Naive thymus-derived CD4-positive, alpha-beta T cell (primary cell): ENCODE measurements at regions not wholly inside any gene's neighbourhood (a gene's known extent, or its start where the extent isn't known, plus 50 kb on each side); places are given as distances from the start of the nearest gene placed in this dataset.

Experiments used
- ATAC-seq: fragments of 150-1000 bp; cut with Tn5 transposase; 2 replicates; pipeline ENCODE4 v1.10.0; 2021; ENCODE audit warnings: mild to moderate bottlenecking, moderate library complexity
- CTCF ChIA-PET: fragments of 350-600 bp; sonication (Branson Sonifier 250); formaldehyde crosslinking; loops from one replicate; lab custom pipeline; 2021; ENCODE audit warnings: antibody characterized with exemption; lab: Charles Lee
- POLR2A ChIA-PET: fragments of 350-600 bp; sonication (Branson Sonifier 250); formaldehyde crosslinking; loops from one replicate; lab custom pipeline; 2021; ENCODE audit warnings: antibody characterized with exemption, inconsistent platforms; lab: Charles Lee
- DNase-seq, 9 donors: peaks; one replicate each; pipeline versions ENCODE4 v3.0.0 to v3.0.0-alpha.2; 2020 to 2022; ENCODE audit warnings: mixed read lengths in 1 of 9
- H3K27ac ChIP-seq: one replicate; pipeline ENCODE4 v1.7.0; 2013; ENCODE audit warnings: mild to moderate bottlenecking, low read depth, low read length, moderate library complexity
- H3K27me3 ChIP-seq, 2 donors: one replicate each; pipeline ENCODE4 v1.7.0; 2013; ENCODE audit warnings: low read length in 2 of 2, mild to moderate bottlenecking in 2 of 2, moderate library complexity in 2 of 2; ENCODE audit not compliant: control insufficient read depth in 2 of 2, insufficient read depth in 2 of 2
- H3K36me3 ChIP-seq, 3 experiments: 1 replicate in 2 of 3; 2 replicates in 1 of 3; pipeline ENCODE4 v1.7.0; 2013; ENCODE audit warnings: low read length in 3 of 3, mild to moderate bottlenecking in 3 of 3, moderate library complexity in 1 of 3; ENCODE audit not compliant: insufficient read depth in 3 of 3, control insufficient read depth in 2 of 3
- H3K4me1 ChIP-seq, 2 donors: one replicate each; pipeline ENCODE4 v1.7.0; 2013; ENCODE audit warnings: low read length in 2 of 2, mild to moderate bottlenecking in 2 of 2, moderate library complexity in 1 of 2; ENCODE audit not compliant: control insufficient read depth in 2 of 2, insufficient read depth in 2 of 2
- H3K4me3 ChIP-seq: 2 replicates; pipeline ENCODE4 v1.7.0; 2013; ENCODE audit warnings: mild to moderate bottlenecking, low read length
- H3K9me3 ChIP-seq, 3 experiments: 1 replicate in 2 of 3; 2 replicates in 1 of 3; pipeline ENCODE4 v1.7.0; 2013; ENCODE audit warnings: low read length in 3 of 3; ENCODE audit not compliant: control insufficient read depth in 2 of 3
- H3K27ac Mint-ChIP-seq, 9 donors: one replicate each; pipeline ENCODE4 v1.8.0; 2020 to 2022; ENCODE audit warnings: mixed read lengths in 9 of 9, mild to moderate bottlenecking in 8 of 9, moderate library complexity in 5 of 9, inconsistent platforms in 2 of 9
- H3K27me3 Mint-ChIP-seq, 5 donors: one replicate each; pipeline ENCODE4 v1.8.0; 2021 to 2022; ENCODE audit warnings: mixed read lengths in 5 of 5, mild to moderate bottlenecking in 1 of 5
- H3K36me3 Mint-ChIP-seq, 5 donors: one replicate each; pipeline ENCODE4 v1.8.0; 2020 to 2022; ENCODE audit warnings: mixed read lengths in 5 of 5, mild to moderate bottlenecking in 3 of 5, inconsistent platforms in 1 of 5
- H3K4me1 Mint-ChIP-seq, 7 donors: one replicate each; pipeline ENCODE4 v1.8.0; 2020 to 2022; ENCODE audit warnings: mixed read lengths in 7 of 7, mild to moderate bottlenecking in 3 of 7, inconsistent platforms in 1 of 7
- H3K4me3 Mint-ChIP-seq, 10 donors: one replicate each; pipeline ENCODE4 v1.8.0; 2020 to 2022; ENCODE audit warnings: mild to moderate bottlenecking in 10 of 10, mixed read lengths in 10 of 10, moderate library complexity in 6 of 10, inconsistent platforms in 2 of 10
- H3K9me3 Mint-ChIP-seq, 11 donors: one replicate each; pipeline ENCODE4 v1.8.0; 2020 to 2022; ENCODE audit warnings: mixed read lengths in 11 of 11, mild to moderate bottlenecking in 4 of 11, inconsistent platforms in 1 of 11, moderate library complexity in 1 of 11
- intact Hi-C, 2 donors: fragments of 100-400 bp; cut with micrococcal nuclease; formaldehyde crosslinking; loops; one replicate each; pipeline ENCODE4 v1.15.1; 2023

- Mint-ChIP-seq H3K27me3 (no peaks in the 10 kb centered on the region), H3K4me1 (peaks cover 0 to 42% (median 29%) of the 10 kb centered on the region in 7 donors), H3K4me3 (no peak overlapping the region), H3K9me3 (no peaks in the 10 kb centered on the region), H3K36me3 (peaks cover 2 to 34% (median 20%) of the 10 kb centered on the region in 5 donors), H3K27ac (no peak overlapping the region)
- Histone ChIP-seq H3K36me3 (peaks cover 0 to 66% (median 9%) of the 10 kb centered on the region in 3 experiments), H3K27ac (no peak overlapping the region), H3K9me3 (no peaks in the 10 kb centered on the region), H3K4me3 (no peak overlapping the region), H3K27me3 (no peaks in the 10 kb centered on the region), H3K4me1 (peaks cover 0 to 2% of the 10 kb centered on the region in 2 donors)
- ChIA-PET CTCF (no interaction called here), POLR2A (no interaction called here)
- no peak for DNase-seq
- intact Hi-C loops, result no loop called here
- ATAC-seq, result no peak
These were observed 122.2 kb downstream of the NCOR2 start for GRCh38 chr12:124445121-124445718.

GRCh38 chr12:124443931-124444712 is 123.3 kb downstream of the NCOR2 start:
- POLR2A ChIA-PET, result no interaction called here
- Mint-ChIP-seq H3K27ac (peak overlapping the region in 7 of 9 donors; percentile 8 to 85 (median 51)), H3K27me3 (no peaks in the 10 kb centered on the region), H3K4me3 (no peak overlapping the region), H3K4me1 (peaks cover 0 to 33% (median 21%) of the 10 kb centered on the region in 7 donors), H3K9me3 (no peaks in the 10 kb centered on the region), H3K36me3 (peaks cover 2 to 33% (median 20%) of the 10 kb centered on the region in 5 donors)
- no peaks in the 10 kb centered on the region for H3K9me3 ChIP-seq
- CTCF ChIA-PET, result no interaction called here
- H3K27ac ChIP-seq, result no peak overlapping the region
- DNase-seq (no peak), ATAC-seq (no peak)
- peaks cover 0 to 67% (median 9%) of the 10 kb centered on the region in 3 experiments for H3K36me3 ChIP-seq
- no peaks in the 10 kb centered on the region for H3K27me3 ChIP-seq
- intact Hi-C loops, result no loop called here
- no peak overlapping the region for H3K4me3 ChIP-seq
- H3K4me1 ChIP-seq, result peaks cover 0 to 5% of the 10 kb centered on the region in 2 donors

DNA sequence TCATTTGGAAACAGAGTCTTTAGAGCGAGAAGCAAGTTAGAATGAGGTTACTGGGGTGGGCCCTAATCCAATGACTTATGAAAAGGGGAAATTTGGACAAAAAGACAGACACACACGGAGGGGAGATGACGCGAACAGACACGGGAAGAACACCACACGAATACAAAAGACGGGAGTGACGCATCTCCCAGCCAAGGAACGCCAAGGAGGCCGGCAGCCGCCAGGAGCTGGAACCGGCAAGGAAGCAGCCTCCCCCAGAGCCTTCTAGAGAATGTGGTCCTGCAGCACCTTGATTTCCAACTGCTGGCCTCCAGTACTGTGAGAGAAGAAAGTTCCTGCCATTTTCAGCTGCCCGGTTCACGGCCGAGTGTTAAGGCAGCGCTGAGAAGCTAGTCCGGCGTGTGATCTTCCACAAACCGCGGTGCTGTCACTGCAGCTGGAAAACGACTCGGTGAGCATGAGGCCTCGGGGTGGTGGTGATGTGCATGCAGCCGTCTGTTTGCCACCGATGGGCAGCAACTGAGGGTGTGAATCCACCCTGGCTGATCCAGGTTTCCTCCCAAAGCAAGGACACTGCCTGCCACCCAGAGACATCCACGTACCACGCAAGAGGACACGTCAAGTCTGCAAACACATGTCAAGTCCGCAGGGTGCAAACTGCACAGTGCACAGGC is 124.5 kb downstream of the NCOR2 start:
- no peak overlapping the region for H3K27ac Mint-ChIP-seq
- peaks cover 0 to 10% of the 10 kb centered on the region in 2 donors for H3K4me1 ChIP-seq
- ChIA-PET CTCF (no interaction called here), POLR2A (no interaction called here)
- intact Hi-C loops, result no loop called here
- DNase-seq (no peak), ATAC-seq (no peak)
- H3K36me3 Mint-ChIP-seq, result peaks cover 2 to 28% (median 20%) of the 10 kb centered on the region in 5 donors
- no peak overlapping the region for H3K27ac ChIP-seq
- H3K4me3 ChIP-seq, result no peak overlapping the region
- no peak overlapping the region for H3K4me3 Mint-ChIP-seq
- peaks cover 0 to 25% (median 15%) of the 10 kb centered on the region in 7 donors for H3K4me1 Mint-ChIP-seq
- peaks cover 0 to 67% (median 3%) of the 10 kb centered on the region in 3 experiments for H3K36me3 ChIP-seq
- no peaks in the 10 kb centered on the region for H3K9me3 ChIP-seq
- H3K27me3 Mint-ChIP-seq, result no peaks in the 10 kb centered on the region
- no peaks in the 10 kb centered on the region for H3K9me3 Mint-ChIP-seq
- no peaks in the 10 kb centered on the region for H3K27me3 ChIP-seq

DNA sequence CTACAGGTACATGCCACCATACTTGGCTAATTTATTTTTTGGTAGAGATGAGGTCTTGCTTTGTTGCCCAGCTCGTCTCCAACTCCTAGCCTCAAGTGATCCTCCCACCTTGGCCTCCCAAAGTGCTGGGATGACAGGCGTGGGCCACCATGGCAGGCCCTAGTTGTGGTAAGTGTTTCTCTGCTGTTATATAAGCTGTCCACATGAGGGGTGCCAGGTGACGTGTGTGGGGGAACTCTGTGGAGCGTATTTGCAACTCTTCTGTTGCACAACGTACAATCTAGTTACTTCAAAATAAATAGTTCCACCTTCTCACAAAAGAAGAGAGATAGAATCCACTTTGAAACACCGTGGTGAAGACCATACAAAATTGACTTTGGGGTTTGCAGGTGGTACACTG is 125.1 kb downstream of the NCOR2 start:
- ChIA-PET POLR2A (no interaction called here), CTCF (no interaction called here)
- no peaks in the 10 kb centered on the region for H3K27me3 ChIP-seq
- Mint-ChIP-seq H3K27ac (peak overlapping the region in 2 of 9 donors; percentile 64 to 72), H3K9me3 (no peaks in the 10 kb centered on the region), H3K4me1 (peaks cover 0 to 27% (median 15%) of the 10 kb centered on the region in 7 donors), H3K4me3 (no peak overlapping the region), H3K27me3 (no peaks in the 10 kb centered on the region), H3K36me3 (peaks cover 2 to 28% (median 20%) of the 10 kb centered on the region in 5 donors)
- no peaks in the 10 kb centered on the region for H3K9me3 ChIP-seq
- ATAC-seq, result no peak
- H3K27ac ChIP-seq, result no peak overlapping the region
- DNase-seq, result no peak
- intact Hi-C loops, result no loop called here
- peaks cover 0 to 67% (median 0%) of the 10 kb centered on the region in 3 experiments for H3K36me3 ChIP-seq
- no peak overlapping the region for H3K4me3 ChIP-seq
- H3K4me1 ChIP-seq, result peaks cover 0 to 10% of the 10 kb centered on the region in 2 donors

GRCh38 chr12:124441443-124442194 is 125.8 kb downstream of the NCOR2 start:
- H3K27ac Mint-ChIP-seq, result peak overlapping the region in 5 of 9 donors; percentile 13 to 72 (median 64)
- H3K9me3 Mint-ChIP-seq, result no peaks in the 10 kb centered on the region
- Histone ChIP-seq H3K4me1 (peaks cover 0 to 10% of the 10 kb centered on the region in 2 donors), H3K27ac (no peak overlapping the region), H3K27me3 (no peaks in the 10 kb centered on the region), H3K9me3 (no peaks in the 10 kb centered on the region), H3K36me3 (peaks cover 0 to 71% (median 0%) of the 10 kb centered on the region in 3 experiments), H3K4me3 (no peak overlapping the region)
- intact Hi-C loops, result no loop called here
- peaks cover 0 to 27% (median 15%) of the 10 kb centered on the region in 7 donors for H3K4me1 Mint-ChIP-seq
- CTCF ChIA-PET, result no interaction called here
- no peaks in the 10 kb centered on the region for H3K27me3 Mint-ChIP-seq
- peaks cover 2 to 28% (median 20%) of the 10 kb centered on the region in 5 donors for H3K36me3 Mint-ChIP-seq
- H3K4me3 Mint-ChIP-seq, result no peak overlapping the region
- POLR2A ChIA-PET, result no interaction called here
- no peak for ATAC-seq
- no peak for DNase-seq

GRCh38 chr12:124440841-124441381 is 126.5 kb downstream of the NCOR2 start:
- H3K27ac Mint-ChIP-seq, result peak overlapping the region in 4 of 9 donors; percentile 8 to 65 (median 62)
- CTCF ChIA-PET, result no interaction called here
- no peaks in the 10 kb centered on the region for H3K27me3 ChIP-seq
- no peak overlapping the region for H3K27ac ChIP-seq
- intact Hi-C loops, result no loop called here
- H3K4me3 ChIP-seq, result no peak overlapping the region
- H3K27me3 Mint-ChIP-seq, result no peaks in the 10 kb centered on the region
- ATAC-seq (no peak), DNase-seq (no peak)
- peaks cover 0 to 10% of the 10 kb centered on the region in 2 donors for H3K4me1 ChIP-seq
- POLR2A ChIA-PET, result no interaction called here
- H3K36me3 ChIP-seq, result peaks cover 0 to 71% (median 0%) of the 10 kb centered on the region in 3 experiments
- no peak overlapping the region for H3K4me3 Mint-ChIP-seq
- peaks cover 2 to 25% (median 20%) of the 10 kb centered on the region in 5 donors for H3K36me3 Mint-ChIP-seq
- H3K4me1 Mint-ChIP-seq, result peaks cover 0 to 27% (median 15%) of the 10 kb centered on the region in 7 donors
- H3K9me3 Mint-ChIP-seq, result no peaks in the 10 kb centered on the region
- no peaks in the 10 kb centered on the region for H3K9me3 ChIP-seq
